GM12872 (cell line): ENCODE measurements at regions not wholly inside any gene's neighbourhood (a gene's known extent, or its start where the extent isn't known, plus 50 kb on each side); places are given as distances from the start of the nearest gene placed in this dataset.
A peak's percentile ranks its signal among the peaks of the same experiment; 100 is the strongest.

Experiments
- TF ChIP-seq, protein P1 (sequence below): IDR thresholded peaks from 3 replicates; pipeline ENCODE4 v1.5.1; 2011; ENCODE audit warnings: low read depth, mild to moderate bottlenecking, low read length, moderate library complexity; ENCODE audit not compliant: insufficient read depth

DNA sequence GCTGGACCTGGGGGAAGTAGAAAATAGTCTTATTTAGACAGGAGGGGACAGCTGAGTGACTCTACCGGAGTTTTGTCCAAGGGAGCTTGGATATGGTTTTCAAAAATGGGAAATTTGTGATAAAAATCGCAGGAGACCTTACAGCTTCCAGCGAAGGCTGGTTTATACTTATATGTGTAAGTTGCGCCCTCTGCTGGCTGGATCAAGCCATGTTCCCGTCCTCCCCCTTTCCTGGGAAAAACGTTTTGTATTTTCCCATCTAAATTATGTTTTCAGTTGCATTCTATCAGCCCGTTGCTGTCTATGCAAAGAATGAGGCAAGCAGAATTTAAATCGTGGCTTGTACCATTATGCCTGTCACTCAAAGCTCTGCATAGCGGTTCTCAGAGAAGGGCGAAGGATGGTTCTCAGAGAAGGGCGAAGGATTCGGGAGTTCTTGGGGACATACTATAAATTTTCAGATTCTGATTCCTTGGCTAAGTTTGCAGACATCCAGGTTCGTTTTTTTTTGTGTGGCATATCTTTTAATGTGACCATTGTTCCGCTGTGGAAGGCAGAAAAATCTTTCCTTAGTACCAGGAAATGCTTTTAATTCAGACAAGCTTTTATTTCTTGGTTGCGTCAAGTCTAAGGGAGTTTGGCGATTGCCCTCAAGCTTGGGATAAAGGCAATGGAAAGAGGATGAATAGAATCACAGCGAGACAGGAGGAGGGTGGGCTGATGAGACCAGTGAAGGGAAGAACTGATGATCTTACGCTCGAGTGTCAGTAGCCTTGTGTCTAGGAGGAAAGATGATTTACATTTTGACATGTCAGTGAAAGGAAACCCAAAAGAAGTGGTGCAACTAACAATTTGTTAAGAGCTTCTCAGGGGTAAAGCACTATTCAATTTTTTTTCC is 128.5 kb upstream of the ARX start:
- TF ChIP-seq, protein P1, sequence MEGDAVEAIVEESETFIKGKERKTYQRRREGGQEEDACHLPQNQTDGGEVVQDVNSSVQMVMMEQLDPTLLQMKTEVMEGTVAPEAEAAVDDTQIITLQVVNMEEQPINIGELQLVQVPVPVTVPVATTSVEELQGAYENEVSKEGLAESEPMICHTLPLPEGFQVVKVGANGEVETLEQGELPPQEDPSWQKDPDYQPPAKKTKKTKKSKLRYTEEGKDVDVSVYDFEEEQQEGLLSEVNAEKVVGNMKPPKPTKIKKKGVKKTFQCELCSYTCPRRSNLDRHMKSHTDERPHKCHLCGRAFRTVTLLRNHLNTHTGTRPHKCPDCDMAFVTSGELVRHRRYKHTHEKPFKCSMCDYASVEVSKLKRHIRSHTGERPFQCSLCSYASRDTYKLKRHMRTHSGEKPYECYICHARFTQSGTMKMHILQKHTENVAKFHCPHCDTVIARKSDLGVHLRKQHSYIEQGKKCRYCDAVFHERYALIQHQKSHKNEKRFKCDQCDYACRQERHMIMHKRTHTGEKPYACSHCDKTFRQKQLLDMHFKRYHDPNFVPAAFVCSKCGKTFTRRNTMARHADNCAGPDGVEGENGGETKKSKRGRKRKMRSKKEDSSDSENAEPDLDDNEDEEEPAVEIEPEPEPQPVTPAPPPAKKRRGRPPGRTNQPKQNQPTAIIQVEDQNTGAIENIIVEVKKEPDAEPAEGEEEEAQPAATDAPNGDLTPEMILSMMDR, result peak; percentile 66

DNA sequence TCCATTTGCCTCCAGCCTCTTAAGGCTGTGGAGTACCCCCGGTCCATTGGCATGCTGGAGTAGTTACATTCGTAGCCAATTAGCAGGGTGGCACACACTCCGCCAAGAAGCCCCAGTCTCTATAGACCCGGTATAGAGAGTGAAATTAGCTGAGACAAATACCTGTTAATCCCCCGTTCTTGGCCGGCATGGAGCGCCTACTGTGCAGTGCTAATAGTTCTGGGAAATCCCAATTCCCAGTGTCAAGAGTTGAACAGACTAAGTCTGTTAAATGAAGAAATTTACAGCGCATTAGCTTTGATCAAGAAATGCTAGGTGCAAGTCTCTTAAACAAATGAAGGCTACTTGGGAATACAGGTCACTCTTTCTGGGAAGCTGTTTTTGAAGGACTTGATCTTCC is 127.8 kb upstream of the ARX start:
- TF ChIP-seq, protein P1, result no peak

DNA sequence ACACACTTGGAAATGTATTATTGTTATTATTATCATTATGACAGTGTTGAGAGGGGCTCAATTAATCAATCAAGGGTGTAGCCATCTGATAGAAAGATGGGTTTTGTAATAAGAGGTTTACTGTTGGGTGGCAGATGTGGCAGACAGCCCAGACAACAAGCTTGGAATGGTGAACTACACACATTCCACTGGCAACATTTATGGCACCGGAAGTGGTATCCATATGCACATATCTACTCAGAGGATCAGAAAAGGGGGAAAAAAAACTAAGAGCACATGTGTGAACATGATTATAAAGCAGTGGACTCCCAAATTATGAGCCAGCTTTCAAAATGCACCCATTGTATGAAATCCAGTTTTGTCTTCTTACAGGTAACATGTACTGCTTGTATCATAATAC is 125.9 kb upstream of the ARX start:
- TF ChIP-seq, protein P1, result no peak

DNA sequence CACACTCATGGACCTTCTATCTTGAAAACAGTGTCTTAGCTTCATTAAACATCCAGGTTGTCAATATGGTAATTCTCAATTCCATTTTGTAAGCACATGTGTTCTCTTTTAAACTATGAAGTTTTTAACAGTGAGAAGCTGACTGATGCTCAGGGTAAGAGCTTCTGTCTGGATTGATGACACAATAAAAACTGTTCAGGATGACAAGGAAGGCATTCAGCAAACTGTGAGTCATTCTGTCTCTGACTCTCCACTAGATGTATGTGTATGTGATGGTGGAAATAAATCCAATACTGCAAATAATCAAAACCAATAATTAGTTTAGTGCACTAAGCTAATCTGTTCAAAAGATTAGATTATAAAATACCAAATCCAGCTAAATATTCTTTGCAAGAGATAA is 115.3 kb upstream of the ARX start:
- TF ChIP-seq, protein P1, result no peak

DNA sequence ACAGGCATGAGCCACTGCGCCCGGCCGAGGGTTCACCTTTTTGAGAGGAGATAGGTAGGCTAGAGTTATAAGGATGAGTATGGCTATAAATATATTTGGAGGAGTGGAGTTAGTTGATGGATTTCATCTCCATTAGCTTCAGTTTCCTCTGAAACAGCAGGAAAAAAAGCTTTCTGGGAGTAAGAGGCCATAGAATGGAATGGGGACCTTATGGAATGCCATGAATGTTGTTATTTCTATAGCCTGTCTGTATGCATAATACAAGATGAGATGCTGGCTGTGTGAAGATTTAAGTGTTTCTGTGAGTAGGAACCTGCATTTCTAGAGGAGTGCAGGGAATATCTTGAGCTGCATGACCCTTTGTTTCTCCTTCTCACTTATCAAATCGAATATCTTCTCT is 114.9 kb upstream of the ARX start:
- TF ChIP-seq, protein P1, result no peak

DNA sequence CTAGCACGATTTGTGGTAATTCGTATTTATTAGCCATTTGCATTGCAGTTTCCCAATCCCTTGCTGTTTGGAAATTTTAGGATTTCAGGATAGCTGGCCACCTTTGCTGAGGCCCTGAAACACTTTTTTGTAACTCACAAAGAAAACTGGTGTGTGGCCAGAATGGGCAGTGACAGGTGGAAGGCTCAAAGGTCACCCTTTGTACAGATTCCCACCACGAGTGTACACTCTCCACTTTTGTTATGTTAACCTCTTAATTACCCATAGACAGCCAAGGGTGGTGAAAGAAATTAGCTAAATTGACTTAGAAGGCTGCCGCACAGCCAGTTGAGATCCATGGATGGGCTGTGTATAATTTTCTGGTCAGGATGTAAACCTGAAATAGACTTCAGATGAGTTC is 109.7 kb upstream of the ARX start:
- TF ChIP-seq, protein P1, result no peak

DNA sequence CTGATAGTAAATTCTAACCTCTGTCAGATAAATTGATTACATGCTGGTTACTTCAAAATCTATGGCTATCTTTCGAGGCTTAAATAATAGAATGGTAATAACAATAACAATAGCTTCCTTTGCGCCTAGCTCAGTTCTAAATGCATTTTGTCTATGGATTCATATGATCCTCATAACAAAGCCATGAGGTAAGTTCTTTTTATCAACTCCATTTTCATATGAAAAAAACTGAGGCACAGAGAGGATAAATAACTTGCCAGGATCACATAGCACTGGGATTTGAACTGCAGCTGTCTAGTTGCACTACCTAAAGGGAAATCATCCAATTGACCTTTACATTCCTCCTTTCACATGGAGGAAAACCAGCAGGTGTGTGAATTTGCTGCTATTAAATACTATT is 108.6 kb upstream of the ARX start:
- TF ChIP-seq, protein P1, result no peak

DNA sequence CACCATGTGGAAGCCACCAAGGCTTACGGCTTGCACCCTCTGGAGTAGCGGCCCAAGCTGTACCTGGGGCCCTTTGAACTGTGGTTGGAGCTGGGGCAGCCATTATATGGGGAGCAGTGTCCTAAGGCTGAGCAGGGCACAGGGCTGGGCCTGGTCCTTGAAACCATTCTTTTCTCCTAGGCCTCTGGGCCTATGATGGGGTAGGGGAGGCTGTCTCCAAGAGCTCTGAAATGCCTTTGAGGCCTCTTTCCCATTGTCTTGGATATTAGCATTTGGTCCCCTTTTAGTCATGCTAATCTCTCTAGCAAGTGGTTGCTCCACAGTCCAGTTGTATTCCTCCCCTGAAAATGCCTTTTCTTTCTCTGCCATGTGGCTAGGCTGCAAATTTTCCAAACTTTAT is 96.4 kb upstream of the ARX start:
- TF ChIP-seq, protein P1, result no peak
